Femur (tissue), 1 donor: ENCODE measurements at regions not wholly inside any gene's neighbourhood (a gene's known extent, or its start where the extent isn't known, plus 50 kb on each side); places are given as distances from the start of the nearest gene placed in this dataset.
"Not testable (repeated sequence)": the region's sequence is repeated elsewhere in the genome, so short reads cannot be mapped to it uniquely, and the experiment has no call there.

Experiments used
- DNase-seq: peaks from one replicate; pipeline ENCODE4 v3.0.0-alpha.2; 2017

DNA sequence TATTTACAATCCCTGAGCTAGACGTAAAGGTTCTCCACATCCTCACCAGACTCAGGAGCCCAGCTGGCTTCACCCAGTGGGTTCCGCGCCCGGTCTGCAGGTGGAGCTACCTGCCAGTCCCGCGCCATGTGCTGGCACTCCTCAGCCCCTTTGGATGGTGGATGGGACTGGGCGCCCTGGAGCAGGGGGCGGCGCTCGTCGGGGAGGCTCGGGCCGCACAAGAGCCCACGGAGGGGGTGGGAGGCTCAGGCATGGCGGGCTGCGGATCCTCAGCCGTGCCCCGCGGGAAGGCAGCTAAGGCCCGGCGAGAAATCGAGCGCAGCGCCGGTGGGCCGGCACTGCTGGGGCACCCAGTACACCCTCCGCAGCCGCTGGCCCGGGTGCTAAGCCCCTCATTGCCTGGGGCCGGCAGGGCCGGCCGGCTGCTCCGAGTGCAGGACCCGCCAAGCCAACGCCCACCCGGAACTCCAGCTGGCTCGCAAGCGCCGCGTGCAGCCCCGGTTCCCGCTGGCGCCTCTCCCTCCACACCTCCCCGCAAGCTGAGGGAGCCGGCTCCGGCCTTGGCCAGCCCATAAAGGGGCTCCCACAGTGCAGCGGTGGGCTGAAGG is 448.3 kb downstream of the COL11A1 start:
- DNase-seq, result not testable (repeated sequence)

DNA sequence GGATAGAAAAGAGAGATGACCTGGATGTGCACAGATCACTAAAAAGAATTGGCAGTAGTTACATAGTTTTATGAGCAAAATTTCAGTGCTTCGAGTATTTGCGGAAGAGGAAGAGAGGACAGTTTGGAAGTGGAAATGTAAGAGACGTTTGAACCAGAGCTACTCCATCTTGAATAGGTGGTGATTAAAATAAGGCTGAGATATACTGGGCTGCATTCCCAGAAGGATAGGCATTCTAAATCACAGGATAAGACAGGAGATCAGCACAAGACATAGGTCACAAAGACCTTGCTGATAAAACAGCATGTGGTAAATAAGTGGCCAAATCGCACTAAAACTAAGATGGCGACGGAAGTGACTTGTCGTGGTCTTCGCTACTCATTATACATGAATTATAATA is 453.3 kb downstream of the COL11A1 start:
- no peak for DNase-seq

DNA sequence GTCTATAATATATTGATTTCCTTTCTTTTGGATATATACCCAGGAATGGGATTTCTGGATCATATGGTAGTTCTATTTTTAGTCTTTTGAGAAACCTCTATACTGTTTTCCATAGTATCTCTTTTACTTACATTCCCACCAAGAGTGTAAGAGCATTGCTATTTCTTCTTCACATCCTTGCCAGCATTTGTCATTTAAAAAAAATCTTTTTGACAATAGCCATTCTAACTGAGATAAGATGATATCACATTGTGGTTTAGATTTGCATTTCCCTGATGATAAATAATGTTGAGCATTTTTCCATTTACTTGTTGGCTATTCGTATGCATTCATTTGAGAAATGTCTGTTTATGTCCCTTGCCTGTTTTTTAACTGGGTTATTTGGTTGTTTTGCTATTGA is 467.4 kb downstream of the COL11A1 start:
- no peak for DNase-seq

GRCh38 chr1:102640312-102640711 is 468.0 kb downstream of the COL11A1 start:
- no peak for DNase-seq

DNA sequence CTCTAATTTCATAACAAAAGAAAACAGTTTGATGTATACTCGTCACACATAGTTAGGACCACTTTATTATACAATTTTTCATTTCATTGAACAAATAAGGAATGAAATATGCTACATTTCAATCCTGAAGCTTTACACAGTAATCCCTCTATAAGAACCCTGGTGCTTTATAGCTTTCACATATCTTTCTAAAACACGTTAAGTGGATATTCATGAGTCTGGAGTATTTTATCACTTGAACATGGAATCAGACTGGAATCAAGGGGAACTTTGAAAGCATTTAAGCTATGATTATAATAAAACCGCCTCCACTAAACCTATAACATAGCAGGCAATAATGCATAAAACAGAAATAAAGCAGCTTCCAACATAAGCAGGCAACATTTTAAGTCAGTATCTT is 476.6 kb downstream of the COL11A1 start:
- no peak for DNase-seq

DNA sequence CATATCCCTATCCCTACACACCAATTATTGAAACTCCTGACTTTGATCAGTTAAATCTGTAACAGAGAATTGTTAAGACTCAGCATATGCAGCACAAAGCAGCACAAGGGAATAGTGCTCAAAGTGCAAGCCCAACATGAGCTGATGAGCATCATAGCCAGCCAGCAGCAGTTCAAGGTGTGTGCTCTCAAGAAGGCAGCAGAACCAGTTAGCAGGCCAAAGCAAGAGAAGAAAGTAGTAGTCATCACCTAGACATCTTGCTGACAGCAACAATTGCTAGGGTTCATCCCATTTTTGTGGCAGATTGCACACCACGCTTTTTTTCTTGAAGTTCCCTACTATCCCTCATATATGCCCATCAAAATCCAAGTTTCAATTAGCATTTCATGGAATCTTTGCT is 478.3 kb downstream of the COL11A1 start:
- DNase-seq, result no peak

DNA sequence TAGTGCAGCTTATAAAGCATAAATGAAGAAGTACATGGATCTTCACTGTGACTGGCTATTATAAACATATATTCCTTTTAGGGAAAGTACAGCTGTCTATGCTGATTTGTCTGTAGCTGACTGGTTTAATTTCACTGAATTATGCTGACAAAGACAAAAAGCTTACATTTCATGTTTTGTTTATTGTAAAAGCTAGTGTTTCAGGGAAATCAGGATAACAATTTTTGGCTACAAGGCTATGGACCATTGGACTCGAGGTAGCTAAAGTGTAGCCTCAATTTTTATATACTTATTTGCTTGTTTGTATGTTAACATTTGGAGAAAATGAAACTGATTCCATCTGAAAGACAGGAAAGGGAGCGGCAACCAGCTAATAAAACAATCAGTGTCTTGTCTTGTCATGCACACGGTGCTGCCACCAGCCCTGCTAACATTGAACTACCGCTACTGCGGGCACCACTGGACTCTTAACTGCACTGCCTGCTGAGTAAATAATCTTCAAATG is 480.2 kb downstream of the COL11A1 start:
- DNase-seq, result no peak

DNA sequence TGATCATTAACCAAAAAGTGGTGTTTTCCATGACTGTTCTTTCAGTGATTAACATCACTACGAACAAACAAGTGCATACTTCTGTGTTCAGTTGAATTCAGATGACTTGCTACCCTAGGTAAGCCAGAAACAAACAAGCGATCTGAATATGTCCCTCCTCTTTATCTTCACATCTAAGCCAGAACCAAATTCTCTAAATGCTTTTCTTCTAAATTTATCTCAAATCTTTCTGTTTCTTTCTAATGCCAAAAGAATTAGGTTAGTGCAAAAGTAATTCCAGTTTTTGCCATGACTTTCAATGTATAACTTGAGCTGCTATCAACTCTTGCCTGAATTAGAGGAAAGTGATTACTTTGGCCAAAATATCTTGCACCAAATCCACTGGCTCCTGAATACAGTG is 481.2 kb downstream of the COL11A1 start:
- no peak for DNase-seq

GRCh38 chr1:102615896-102616295 is 492.4 kb downstream of the COL11A1 start:
- no peak for DNase-seq

DNA sequence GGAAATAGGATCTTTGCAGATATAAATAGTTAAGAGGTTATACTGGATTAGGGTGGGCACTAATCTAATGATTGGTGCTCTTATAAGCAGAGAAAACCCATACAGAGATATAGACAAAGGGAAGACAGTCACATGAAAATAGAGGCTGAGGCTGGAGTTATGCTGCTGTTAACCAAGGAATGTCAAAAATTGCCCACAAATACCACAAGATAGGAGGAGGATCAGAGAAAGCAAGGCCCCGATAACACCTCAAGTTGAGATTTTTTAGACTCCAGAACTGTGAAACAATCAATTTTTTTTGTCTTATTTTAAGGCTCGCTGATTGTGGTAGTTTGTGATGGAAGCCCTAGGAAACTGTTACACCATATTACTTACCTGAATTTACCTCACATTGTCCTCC is 513.2 kb downstream of the COL11A1 start:
- no peak for DNase-seq

- no peak for DNase-seq
Observed at GRCh38 chr1:102593276-102593675, 515.0 kb downstream of the COL11A1 start.

- no peak for DNase-seq
Observed at GRCh38 chr1:102588536-102588935, 519.8 kb downstream of the COL11A1 start.

GRCh38 chr1:102586022-102586421 is 522.3 kb downstream of the COL11A1 start:
- no peak for DNase-seq

- DNase-seq, result no peak
Observed at GRCh38 chr1:102580806-102581205, 527.5 kb downstream of the COL11A1 start.

DNA sequence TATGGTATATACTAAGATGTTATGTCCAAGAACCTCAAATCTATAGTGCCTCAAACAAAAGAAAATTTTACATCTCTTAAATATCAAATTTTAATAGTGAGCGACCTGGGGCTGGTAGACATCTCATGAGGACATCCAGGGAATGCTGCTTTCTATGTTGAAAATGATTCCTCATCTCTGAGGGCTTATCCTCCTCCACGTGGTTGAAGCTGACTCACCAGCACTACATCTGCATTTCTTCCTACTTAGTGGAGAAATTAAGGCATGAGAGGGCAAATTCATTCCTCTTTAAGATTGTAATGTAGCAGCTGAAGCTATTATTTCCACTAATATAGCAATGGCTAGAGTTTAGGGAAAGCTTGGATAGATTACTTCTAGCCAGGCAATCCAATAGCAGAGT is 529.5 kb downstream of the COL11A1 start:
- no peak for DNase-seq

- no peak for DNase-seq
Observed at GRCh38 chr1:102572637-102573036, 535.7 kb downstream of the COL11A1 start.

DNA sequence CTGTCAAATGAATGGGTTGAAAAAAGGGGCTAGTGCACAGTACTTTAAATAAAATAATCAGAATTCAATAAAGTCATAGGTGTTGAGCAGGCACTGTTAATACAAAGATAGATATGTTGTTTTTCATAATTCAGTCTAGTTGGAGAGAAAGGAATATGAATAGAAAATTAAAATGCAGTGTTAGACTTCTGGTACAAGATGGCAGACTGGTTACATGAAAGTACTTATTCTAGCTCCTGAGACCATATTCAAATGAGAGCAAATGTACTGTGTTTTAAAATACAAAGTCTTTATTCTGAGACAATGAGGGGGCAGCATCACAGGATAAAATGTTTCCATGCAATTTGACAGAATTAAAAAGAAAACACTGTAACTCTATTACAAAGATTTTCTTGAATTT is 542.1 kb downstream of the COL11A1 start:
- no peak for DNase-seq

DNA sequence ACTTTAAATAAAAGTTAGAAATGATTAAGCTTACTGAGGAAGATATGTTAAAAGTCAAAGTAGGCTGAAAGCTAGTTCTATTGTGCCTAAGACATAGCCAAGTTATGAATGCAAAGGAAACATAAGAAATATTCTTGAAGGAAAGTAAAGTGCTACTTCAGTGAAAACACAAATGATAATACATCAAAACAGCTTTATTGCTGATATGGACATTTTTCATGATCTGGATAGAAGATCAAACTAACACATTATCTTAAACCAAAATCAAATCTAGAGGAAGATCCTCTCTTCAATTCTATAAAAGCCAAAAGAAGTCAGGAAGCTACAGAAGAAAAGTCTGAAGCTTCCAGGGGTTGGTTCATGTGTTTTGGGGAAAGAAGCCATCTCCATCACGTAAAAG is 545.9 kb downstream of the COL11A1 start:
- DNase-seq, result no peak

DNA sequence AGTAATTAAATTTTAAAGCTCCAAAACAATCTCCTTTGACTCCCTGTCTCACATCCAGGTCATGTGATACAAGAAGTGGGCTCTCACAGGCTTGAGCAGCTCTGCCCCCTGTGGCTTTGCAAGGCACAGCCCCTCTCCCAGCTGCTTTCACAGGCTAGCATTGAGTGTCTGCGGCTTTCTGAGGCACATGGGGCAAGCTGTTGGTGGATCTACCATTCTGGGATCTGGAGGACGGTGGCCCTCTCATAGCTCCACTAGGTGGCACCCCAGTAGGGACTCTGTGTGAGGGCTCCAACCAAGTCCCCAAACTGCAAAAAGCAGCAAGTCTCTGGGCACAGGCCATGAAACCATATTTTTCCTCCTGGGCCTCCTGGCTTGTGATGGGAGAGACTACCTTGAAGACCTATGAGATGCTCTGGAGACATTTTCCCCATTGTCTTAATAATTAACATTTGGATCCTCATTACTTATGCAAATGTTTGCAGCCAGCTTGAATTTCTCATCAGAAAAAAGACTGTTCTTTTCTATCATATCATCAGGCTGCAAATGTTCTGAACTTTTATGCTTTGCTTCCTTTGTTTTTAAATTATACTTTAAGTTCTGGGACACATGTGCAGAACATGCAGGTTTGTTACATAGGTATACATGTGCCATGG is 554.1 kb upstream of the OLFM3 start:
- no peak for DNase-seq

GRCh38 chr1:102546251-102546650 is 549.5 kb upstream of the OLFM3 start:
- no peak for DNase-seq

DNA sequence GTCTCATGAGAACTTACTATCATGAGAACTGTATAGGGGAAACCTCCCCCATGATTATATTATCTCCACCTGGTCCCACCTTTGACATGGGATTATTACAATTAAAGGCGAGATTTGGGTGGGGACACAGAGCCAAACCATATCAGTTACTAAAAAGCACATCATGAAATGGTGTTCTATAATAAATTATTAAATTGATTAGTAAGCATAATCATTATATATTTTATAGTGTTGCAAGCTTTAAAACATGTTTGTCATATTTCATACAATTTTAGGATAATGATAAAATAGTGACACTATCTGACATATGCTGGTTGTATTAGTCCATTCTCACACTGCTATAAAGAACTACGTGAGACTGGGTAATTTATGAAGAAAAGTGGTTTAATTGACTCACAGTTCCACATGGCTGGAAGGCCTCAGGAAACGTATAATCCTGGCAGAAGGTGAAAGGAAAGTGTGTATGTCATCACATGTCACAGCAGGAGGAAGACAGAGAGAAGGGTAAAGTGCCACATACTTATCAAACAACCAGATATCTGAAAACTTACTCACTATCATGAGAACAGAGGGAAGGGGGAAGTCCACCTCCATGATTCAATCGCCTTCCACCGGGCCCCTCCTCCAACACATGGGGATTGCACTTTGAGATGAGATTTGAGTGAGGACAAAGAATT is 539.2 kb upstream of the OLFM3 start:
- DNase-seq, result no peak

GRCh38 chr1:102531036-102531435 is 534.3 kb upstream of the OLFM3 start:
- DNase-seq, result no peak

GRCh38 chr1:102529446-102529845 is 532.7 kb upstream of the OLFM3 start:
- no peak for DNase-seq

DNA sequence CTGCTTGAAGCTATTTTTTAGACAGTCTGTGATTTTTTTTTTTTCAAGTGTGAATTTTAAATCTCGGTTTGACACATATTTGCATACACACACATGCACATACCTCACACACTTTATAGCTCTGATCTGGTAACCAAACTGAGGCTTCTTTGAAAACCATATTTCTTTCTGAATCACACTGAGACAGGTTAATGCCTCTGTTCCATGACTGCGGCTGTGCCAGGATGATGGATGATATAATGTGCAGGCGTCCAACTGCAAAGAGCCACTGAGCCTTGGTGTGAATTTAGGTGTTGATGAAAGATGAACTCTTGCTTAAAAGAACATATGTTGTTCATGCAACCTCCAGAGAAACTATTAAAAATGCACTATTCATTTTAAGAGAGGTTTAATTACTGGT is 504.0 kb upstream of the OLFM3 start:
- no peak for DNase-seq
